ENCODE measurements at regions not wholly inside any gene's neighbourhood (a gene's known extent, or its start where the extent isn't known, plus 50 kb on each side); places are given as distances from the start of the nearest gene placed in this dataset.

GRCh38 chr10:84718877-84719616 is 390.7 kb downstream of the CCSER2 start (continued):
- TF ChIP-seq OVOL2 (CRISPR knock-in tag; IDR thresholded peaks at IDR 0.05; ENCODE audit: borderline replicate concordance) (no peak), NFATC4 (CRISPR knock-in tag; IDR thresholded peaks at IDR 0.05) (no peak)

- H3K9me3 Mint-ChIP-seq, result no peaks in the 10 kb centered on the region
- ATAC-seq (no peak), DNase-seq (ENCODE audit: low spot score) (no peak)
- ChIA-PET CTCF (interaction anchor here (0.6 kb wide), 1 partner anchor 106 kb away, joined by 3 read pairs; no protein-coding TSS in a partner anchor), POLR2A (interaction anchor here (0.7 kb wide), 1 partner anchor 61 kb away, joined by 3 read pairs; no protein-coding TSS in a partner anchor)
- H3K4me1 Mint-ChIP-seq, result no peaks in the 10 kb centered on the region
- no peaks in the 10 kb centered on the region; the same call in 1 of the 2 replicates for H3K27me3 Mint-ChIP-seq (ENCODE audit: low read depth)
- H3K4me3 Mint-ChIP-seq, result no peak overlapping the region
- no peak overlapping the region for H3K27ac Mint-ChIP-seq
- H3K36me3 Mint-ChIP-seq, result no peaks in the 10 kb centered on the region
- TF ChIP-seq TCF7 (CRISPR knock-in tag; IDR thresholded peaks at IDR 0.05; ENCODE audit: low read depth) (no peak), SMAD3 (CRISPR knock-in tag; IDR thresholded peaks at IDR 0.05; ENCODE audit: borderline replicate concordance) (no peak), AR (CRISPR knock-in tag; IDR thresholded peaks at IDR 0.05) (no peak), FOXP4 (CRISPR knock-in tag; IDR thresholded peaks at IDR 0.05) (no peak), ZNF671 (CRISPR knock-in tag; IDR thresholded peaks at IDR 0.05) (no peak), TEAD1 (CRISPR knock-in tag; IDR thresholded peaks at IDR 0.05) (no peak), HMGA2 (CRISPR knock-in tag; IDR thresholded peaks at IDR 0.05) (no peak), IRF2 (CRISPR knock-in tag; IDR thresholded peaks at IDR 0.05; ENCODE audit: borderline replicate concordance, low read depth) (no peak), PRDM15 (CRISPR knock-in tag; IDR thresholded peaks at IDR 0.05) (no peak), ZNF396 (CRISPR knock-in tag; IDR thresholded peaks at IDR 0.05; ENCODE audit: borderline replicate concordance) (no peak), ZSCAN18 (CRISPR knock-in tag; IDR thresholded peaks at IDR 0.05) (no peak), MLX (CRISPR knock-in tag; IDR thresholded peaks at IDR 0.05) (no peak), STAT6 (CRISPR knock-in tag; conservative IDR thresholded peaks at IDR 0.05; ENCODE audit: low read depth) (no peak), ZNF219 (CRISPR knock-in tag; IDR thresholded peaks at IDR 0.05; ENCODE audit: borderline replicate concordance) (no peak), CTCF (IDR thresholded peaks at IDR 0.05) (no peak)
Observed at GRCh38 chr10:84719687-84720086, 391.3 kb downstream of the CCSER2 start.

Measured in WTC11 (cell line).